Esophagus muscularis mucosa (tissue), 3 donors: ENCODE measurements at regions not wholly inside any gene's neighbourhood (a gene's known extent, or its start where the extent isn't known, plus 50 kb on each side); places are given as distances from the start of the nearest gene placed in this dataset.

ENCODE experiments used
- EP300 ChIP-seq: sonication (generic); formaldehyde crosslinking; IDR thresholded peaks from one replicate; pipeline ENCODE4 v1.6.1; 2017; ENCODE audit warnings: antibody characterized with exemption
- POLR2AphosphoS5 ChIP-seq, 2 donors: sonication (generic); formaldehyde crosslinking; IDR thresholded peaks; one replicate each; pipeline ENCODE4 v1.6.1; 2017; ENCODE audit warnings: antibody characterized with exemption in 2 of 2

GRCh38 chr1:189790335-189790734 lies 687.3 kb downstream of the BRINP3 start:
- TF ChIP-seq POLR2AphosphoS5 (IDR thresholded peaks at IDR 0.05): no peak
- TF ChIP-seq EP300: no peak
